ENCODE measurements at regions not wholly inside any gene's neighbourhood (a gene's known extent, or its start where the extent isn't known, plus 50 kb on each side); places are given as distances from the start of the nearest gene placed in this dataset.

- DNase-seq (ENCODE audit: low read depth, low spot score) (no peak), FAIRE-seq (no peak)
- Histone ChIP-seq H3K9me1 (ENCODE audit: control insufficient read depth, extremely low read depth, insufficient read depth, low read length) (no peaks in the 10 kb centered on the region), H3K4me3 (ENCODE audit: control insufficient read depth in 2 of 3, extremely low read depth in 1 of 3, insufficient read depth in 2 of 3, low read depth in 1 of 3, low read length in 3 of 3) (no peak overlapping the region), H3K4me2 (ENCODE audit: control insufficient read depth, extremely low read depth, insufficient read depth, low read depth, low read length) (no peak overlapping the region), H3K79me2 (ENCODE audit: control insufficient read depth, insufficient read depth, low read length) (no peaks in the 10 kb centered on the region), H3K36me3 (ENCODE audit: control insufficient read depth in 2 of 2, extremely low read depth in 1 of 2, insufficient read depth in 2 of 2, low read length in 2 of 2) (no peaks in the 10 kb centered on the region), H3K4me1 (ENCODE audit: control insufficient read depth, extremely low read depth, insufficient read depth, low read length) (no peaks in the 10 kb centered on the region), H3K9ac (ENCODE audit: control insufficient read depth, extremely low read depth, insufficient read depth, low read length) (no peak overlapping the region), H3K9me3 (ENCODE audit: control insufficient read depth, low read depth, low read length) (no peaks in the 10 kb centered on the region), H4K20me1 (ENCODE audit: control insufficient read depth, extremely low read depth, insufficient read depth, low read length) (no peaks in the 10 kb centered on the region), H3K27ac (ENCODE audit: control insufficient read depth, insufficient read depth, low read length) (no peak overlapping the region), H3K27me3 (ENCODE audit: control insufficient read depth, extremely low read depth, insufficient read depth, low read length) (no peaks in the 10 kb centered on the region), H2AFZ (ENCODE audit: control insufficient read depth, low read length) (no peak overlapping the region)
- TF ChIP-seq CTCF (optimal IDR thresholded peaks at IDR 0.05 in 1 of 3, IDR thresholded peaks at IDR 0.05 in 1 of 3, conservative IDR thresholded peaks at IDR 0.05 in 1 of 3; ENCODE audit: extremely low read depth in 1 of 3, insufficient read depth in 2 of 3, low read length in 3 of 3) (no peak), EZH2 (IDR thresholded peaks at IDR 0.05; ENCODE audit: low read length) (no peak)
- dilution Hi-C loops (cut with MboI; ENCODE audit: extremely low pct_ligation_motif_present, low sequenced_read_pairs), result no loop called here
These were observed 162.2 kb downstream of the LRRC30 start for GRCh38 chr18:7393080-7393479.

GRCh38 chr18:7394050-7394659 lies 163.3 kb downstream of the LRRC30 start:
- FAIRE-seq, result no peak
- no peaks in the 10 kb centered on the region for H3K27me3 ChIP-seq (ENCODE audit: control insufficient read depth, extremely low read depth, insufficient read depth, low read length)
- dilution Hi-C loops (cut with MboI; ENCODE audit: extremely low pct_ligation_motif_present, low sequenced_read_pairs), result no loop called here

More at GRCh38 chr18:7394050-7394659, 163.3 kb downstream of the LRRC30 start:
- Histone ChIP-seq H4K20me1 (ENCODE audit: control insufficient read depth, extremely low read depth, insufficient read depth, low read length) (no peaks in the 10 kb centered on the region), H3K9ac (ENCODE audit: control insufficient read depth, extremely low read depth, insufficient read depth, low read length) (no peak overlapping the region), H3K4me2 (ENCODE audit: control insufficient read depth, extremely low read depth, insufficient read depth, low read depth, low read length) (no peak overlapping the region), H3K27ac (ENCODE audit: control insufficient read depth, insufficient read depth, low read length) (no peak overlapping the region), H3K36me3 (ENCODE audit: control insufficient read depth in 2 of 2, extremely low read depth in 1 of 2, insufficient read depth in 2 of 2, low read length in 2 of 2) (no peaks in the 10 kb centered on the region), H3K79me2 (ENCODE audit: control insufficient read depth, insufficient read depth, low read length) (no peaks in the 10 kb centered on the region), H3K4me1 (ENCODE audit: control insufficient read depth, extremely low read depth, insufficient read depth, low read length) (no peaks in the 10 kb centered on the region), H3K9me1 (ENCODE audit: control insufficient read depth, extremely low read depth, insufficient read depth, low read length) (no peaks in the 10 kb centered on the region), H3K9me3 (ENCODE audit: control insufficient read depth, low read depth, low read length) (no peaks in the 10 kb centered on the region), H3K4me3 (ENCODE audit: control insufficient read depth in 2 of 3, extremely low read depth in 1 of 3, insufficient read depth in 2 of 3, low read depth in 1 of 3, low read length in 3 of 3) (no peak overlapping the region), H2AFZ (ENCODE audit: control insufficient read depth, low read length) (no peak overlapping the region)
- no peak for DNase-seq (ENCODE audit: low read depth, low spot score)
- TF ChIP-seq EZH2 (IDR thresholded peaks at IDR 0.05; ENCODE audit: low read length), result no peak
- no peak for TF ChIP-seq CTCF (optimal IDR thresholded peaks at IDR 0.05 in 1 of 3, IDR thresholded peaks at IDR 0.05 in 1 of 3, conservative IDR thresholded peaks at IDR 0.05 in 1 of 3; ENCODE audit: extremely low read depth in 1 of 3, insufficient read depth in 2 of 3, low read length in 3 of 3)

Data from keratinocyte (primary cell).